ENCODE measurements at regions not wholly inside any gene's neighbourhood (a gene's known extent, or its start where the extent isn't known, plus 50 kb on each side); places are given as distances from the start of the nearest gene placed in this dataset.

DNA sequence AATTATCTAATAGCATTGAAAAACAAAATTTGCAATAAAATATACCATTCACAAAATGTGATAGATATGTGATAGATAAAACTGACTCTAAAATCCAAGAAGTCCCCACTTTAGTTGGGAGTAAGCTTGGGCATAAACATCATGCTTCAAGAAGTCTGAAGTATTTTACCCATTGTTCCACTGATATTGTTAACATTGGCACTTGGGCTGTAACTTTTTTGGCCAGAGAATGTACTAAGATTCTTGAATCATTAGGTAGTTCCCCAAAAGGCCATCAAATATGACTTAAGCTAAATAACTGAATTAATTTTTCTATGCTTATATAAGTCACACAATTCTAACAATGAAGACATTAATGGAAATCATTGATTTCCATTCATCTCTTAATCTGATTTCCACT is 413.6 kb downstream of the CDH2 start:
- DNase-seq (ENCODE audit: low read depth in 4 of 4, low spot score in 1 of 4): no peak

DNA sequence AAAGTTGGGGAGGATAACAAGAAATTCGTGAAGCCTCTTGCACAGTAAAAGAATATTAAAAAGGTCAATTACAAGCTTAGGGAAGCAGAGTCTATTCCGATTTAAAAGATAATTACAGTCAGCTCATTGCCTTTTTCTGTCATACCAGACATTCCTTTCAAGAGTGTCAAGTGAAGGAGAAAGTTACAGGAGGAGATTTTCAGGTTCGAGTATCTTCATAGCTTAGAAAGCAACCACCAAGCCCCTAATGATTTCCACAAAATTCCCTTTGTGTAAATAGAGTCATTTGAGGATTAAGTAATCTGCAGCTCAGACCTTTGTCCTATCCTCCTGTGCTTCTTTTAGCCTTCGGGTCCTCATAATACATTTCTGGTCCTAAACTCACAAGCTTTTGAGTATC is 414.9 kb downstream of the CDH2 start:
- no peak for DNase-seq (ENCODE audit: low read depth in 4 of 4, low spot score in 1 of 4)

DNA sequence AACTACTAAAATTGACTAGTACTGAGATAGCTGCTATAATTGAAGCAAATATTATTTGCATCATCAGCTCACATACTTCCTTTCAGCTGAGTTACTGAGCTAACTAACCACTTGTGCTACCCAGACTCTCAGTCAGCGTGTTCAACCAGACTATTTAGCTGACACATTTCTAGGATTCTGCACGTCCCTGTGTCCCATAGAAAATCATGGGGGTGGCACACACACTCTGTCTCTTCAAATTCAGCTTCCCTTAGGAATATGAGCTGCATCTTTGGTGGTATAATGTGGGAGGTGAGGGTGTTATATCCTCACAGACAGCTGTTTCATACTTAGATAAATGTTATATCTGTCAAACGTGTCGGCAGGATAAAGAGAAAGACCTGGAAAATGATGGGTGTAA is 424.0 kb downstream of the CDH2 start:
- no peak for DNase-seq (ENCODE audit: low read depth in 4 of 4, low spot score in 1 of 4)

DNA sequence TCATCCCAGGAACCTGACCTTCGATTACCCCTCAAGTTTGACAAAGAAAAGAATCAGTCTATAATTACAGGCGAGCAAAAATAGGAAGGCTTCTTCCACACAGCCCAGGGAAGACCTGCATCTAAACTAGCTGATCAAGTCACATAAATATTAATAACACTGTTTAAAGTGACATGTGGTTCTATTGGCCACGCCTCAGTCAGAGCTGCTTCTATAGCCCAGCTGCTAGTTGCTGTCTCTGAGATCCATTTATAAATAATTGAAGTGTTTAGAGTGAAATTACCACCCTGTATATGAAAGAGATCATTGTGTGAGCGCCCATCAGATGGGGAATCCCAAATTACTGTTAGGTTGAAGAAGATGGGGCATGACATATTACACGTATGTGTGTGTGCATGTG is 426.0 kb downstream of the CDH2 start:
- DNase-seq (ENCODE audit: low read depth in 4 of 4, low spot score in 1 of 4): no peak

DNA sequence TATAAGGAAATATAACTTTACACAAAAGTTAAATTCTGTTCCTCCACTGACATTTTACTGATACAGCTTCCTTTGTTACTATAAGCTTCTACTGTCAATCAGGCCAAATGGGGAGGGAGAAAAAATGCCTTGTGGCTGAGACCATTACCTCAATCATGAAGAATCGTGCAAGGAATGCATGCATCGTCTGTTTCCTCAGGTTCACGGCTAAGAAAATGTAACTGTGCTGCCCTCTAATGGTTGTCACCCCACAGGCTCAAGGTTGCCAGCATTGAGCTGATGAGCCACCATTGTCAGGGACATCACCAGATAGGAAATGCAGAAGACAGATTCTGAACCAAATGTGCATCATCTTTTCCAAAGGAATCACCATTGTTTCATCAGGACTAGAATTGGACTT is 426.9 kb downstream of the CDH2 start:
- no peak for DNase-seq (ENCODE audit: low read depth in 4 of 4, low spot score in 1 of 4)

DNA sequence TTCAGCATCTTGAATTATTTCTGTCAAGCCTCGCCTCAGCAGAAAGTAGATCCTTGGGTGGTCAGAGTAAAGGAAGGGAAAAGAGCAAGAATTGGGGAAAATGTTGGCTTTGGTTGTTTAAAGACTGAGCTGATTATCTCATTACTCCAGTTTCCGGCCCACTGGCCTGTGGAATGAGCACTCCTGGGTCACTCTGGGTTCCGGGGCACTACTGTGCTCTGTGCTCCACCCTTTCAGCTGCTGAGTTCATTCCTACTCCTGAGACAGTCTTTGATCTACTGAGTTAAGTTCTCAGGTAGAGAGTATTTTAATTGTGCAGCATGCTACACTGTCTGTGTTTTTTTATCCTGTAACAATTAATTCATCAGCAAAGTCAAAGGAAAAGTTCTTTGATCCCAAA is 427.7 kb downstream of the CDH2 start:
- no peak for DNase-seq (ENCODE audit: low read depth in 4 of 4, low spot score in 1 of 4)

DNA sequence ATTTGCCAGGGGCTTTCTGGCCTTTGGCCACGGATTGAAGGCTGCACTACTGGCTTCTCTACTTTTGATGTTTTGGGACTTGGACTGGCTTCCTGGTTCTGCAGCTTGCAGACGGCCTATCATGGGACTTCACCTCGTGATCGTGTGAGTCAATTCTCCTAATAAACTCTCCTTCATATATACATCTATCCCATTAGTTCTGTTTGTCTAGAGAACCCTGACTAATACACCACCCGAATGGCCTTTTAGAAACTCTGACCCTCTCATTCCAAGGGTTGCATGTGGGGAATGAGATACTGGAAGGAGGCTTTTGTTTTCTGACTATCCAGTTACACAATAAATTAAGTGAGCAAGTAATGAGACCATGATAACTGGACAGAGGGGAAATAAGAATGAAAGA is 430.7 kb downstream of the CDH2 start:
- no peak for DNase-seq (ENCODE audit: low read depth in 4 of 4, low spot score in 1 of 4)

DNA sequence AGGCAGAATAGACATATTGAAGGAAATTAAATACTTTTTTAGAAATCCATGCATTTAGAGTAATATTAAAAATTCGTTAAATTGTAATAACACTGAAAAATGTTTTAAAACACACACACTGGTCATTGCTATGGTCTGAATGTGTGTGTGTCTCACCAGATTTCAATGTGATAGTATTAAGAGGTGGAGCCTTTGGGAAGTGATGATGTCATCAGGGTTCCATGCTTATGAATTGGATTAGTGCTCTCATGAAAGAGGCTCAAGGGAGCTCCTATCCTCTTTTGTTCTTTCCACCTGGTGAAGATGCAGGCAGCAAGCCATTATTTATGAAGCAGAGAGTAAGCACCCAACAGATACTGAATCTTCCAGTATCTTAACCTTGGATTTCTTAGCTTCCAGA is 441.8 kb downstream of the CDH2 start:
- no peak for DNase-seq (ENCODE audit: low read depth in 4 of 4, low spot score in 1 of 4)

DNA sequence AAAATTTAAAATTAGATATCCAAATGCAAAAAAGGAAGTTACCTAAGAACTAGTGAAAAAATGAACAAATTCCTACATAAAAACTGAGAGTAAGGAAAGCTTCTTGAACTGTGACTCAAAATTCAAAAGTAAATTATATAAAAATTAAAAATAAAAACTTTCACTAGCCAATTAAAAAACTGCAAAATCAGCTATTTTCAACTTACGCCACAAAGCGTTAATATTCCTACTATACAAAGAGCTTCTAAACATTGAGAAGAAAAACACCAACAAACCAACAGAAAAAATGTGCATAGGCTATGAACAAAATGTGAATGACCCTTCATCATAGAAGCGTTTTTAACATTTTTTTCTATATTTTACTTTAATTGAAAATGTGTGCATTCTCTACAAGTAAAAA is 445.7 kb downstream of the CDH2 start:
- no peak for DNase-seq (ENCODE audit: low read depth in 4 of 4, low spot score in 1 of 4)

DNA sequence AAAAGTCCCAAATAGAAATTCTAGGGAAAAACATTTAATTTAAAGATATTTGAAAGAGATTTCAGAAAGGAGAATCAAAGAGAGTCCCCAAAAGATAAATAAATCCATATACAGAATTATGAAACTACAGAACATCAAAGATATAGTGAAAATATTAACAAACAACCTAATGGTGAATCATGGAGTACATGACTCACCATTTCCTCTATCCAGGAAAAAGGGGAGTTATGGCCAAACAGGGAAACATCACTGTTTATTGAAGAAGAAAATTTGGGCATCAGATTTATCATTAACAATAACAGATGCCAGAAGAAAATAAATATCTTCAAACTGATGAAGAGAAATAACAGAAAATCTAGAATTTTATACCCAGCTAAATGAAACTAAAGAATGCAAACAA is 448.3 kb downstream of the CDH2 start:
- DNase-seq (ENCODE audit: low read depth in 4 of 4, low spot score in 1 of 4): no peak

DNA sequence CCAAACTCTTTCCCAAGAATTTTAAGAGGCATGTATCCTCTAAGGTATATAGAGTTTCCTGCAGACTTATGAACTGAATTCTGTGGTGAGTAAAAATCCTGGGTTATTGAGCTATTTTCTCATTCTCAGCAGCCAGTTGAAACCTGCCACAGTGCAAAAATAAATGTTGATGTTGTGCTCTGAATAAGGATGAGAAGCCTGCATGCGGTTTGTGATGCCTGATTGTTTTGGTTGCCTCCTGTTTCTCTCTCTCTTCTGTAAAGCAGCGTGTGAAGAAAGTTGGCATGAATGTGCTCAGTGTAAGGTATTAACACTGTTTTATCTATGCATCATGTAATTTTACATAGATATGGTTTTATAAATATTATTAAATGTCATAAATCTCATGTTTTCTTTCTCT is 452.6 kb downstream of the CDH2 start:
- DNase-seq (ENCODE audit: low read depth in 4 of 4, low spot score in 1 of 4): no peak

DNA sequence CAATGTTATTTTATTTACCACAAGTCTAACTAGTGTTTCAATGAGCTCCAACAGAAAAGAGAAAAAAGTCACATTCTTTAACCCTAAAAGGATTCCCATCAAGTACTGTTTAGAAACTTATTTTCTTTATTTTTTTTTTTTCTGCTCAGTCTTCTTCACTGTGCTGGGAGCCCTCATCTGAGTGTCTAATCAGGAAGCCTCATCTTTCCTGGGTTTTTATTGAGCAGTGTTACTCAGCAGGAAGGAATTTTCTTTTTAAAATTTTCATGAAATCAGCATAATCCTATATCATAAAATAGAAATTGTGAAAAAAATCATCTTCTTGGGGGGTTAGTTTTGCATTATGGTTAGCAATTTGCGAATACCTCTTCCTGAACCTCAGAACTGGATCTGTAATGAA is 453.8 kb downstream of the CDH2 start:
- DNase-seq (ENCODE audit: low read depth in 4 of 4, low spot score in 1 of 4): no peak

DNA sequence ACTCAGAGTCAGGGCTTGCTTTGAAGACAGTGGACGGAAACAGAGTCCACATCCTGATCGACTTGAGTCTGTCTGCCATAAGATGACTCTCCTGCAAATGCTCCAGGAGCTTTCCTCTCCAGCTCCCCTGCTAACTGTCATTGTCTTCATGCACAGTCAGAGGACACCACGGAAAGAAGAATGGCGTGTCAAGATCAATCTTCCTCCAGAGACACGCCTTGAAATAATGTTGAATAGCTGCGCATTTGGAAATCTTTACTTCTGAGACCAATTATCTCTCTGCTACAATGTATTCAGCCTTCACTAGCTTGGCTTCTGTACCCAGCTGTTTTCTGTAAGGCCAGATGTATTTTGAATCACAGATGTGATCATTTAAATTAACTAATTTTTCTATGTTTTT is 457.2 kb downstream of the CDH2 start:
- DNase-seq (ENCODE audit: low read depth in 4 of 4, low spot score in 1 of 4): no peak

DNA sequence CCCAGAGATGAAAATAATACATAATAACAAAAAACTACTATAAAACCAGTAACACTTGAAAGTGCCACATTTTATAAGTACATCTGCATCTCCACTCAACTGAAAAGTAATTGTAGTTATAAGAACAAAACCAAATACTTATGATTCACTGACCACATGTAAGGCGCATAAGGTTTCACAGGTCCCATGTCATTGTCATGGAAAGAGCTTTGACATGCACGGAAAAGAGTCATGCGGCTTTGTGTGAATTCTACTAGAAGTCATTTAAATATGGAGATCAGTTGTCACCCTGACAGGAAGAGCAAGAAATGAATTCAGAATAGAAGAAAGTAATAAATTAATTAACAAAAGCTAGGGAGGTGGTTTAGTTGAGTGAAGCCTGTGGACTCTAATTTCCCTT is 459.1 kb downstream of the CDH2 start:
- no peak for DNase-seq (ENCODE audit: low read depth in 4 of 4, low spot score in 1 of 4)

DNA sequence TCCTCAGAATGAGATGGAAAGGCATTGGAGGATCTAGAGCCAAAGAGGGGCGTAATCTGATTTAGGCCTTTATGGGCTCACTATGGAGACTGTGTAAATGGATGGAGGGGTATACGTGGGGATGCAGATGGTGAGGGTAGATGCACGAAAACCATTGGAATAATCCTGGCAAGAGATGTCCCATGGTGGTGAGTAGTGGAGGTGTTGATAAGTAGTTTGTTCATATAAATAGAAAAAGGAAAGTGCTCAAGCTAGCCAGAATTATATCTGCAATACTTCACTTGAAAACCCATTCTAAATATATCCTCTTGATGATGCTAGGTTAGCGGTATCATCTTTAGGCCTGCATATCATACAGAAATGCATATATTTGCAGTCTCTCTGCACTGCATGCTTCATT is 459.7 kb downstream of the CDH2 start:
- no peak for DNase-seq (ENCODE audit: low read depth in 4 of 4, low spot score in 1 of 4)

DNA sequence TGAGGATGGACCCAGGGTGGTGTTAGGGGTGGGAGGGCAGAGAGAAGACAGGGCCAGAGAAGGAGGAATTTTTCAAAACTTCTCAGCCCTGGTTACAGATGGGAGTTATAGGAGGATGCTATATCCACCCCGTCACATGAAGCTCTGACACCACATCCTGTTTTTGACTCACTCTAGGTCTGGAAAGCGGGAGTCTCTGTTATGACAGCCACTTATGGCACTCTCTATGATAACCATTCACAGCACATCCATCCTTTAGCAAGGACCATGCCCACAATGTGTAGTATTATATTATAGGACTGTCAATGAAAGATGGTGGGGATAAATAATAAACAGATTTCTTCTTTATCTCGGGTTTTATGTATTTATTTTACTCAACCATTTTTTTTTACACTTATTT is 461.2 kb downstream of the CDH2 start:
- DNase-seq (ENCODE audit: low read depth in 4 of 4, low spot score in 1 of 4): no peak

DNA sequence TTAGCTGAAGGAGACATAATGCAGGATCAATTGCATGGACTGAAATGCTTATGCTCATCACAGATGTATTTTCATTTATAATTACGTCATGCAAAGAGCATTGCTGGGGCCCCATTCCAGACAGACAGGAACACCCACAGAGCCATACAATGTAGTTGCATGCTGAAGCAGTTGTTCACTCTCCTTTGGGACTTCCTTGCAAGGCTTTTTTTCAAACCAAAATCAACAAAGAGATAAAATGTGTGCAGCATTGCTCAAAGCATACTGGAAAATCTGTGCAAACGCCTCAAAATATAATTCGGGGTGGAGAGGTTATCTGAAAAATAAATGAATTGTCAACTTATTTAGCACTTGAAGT is 463.2 kb downstream of the CDH2 start:
- no peak for DNase-seq (ENCODE audit: low read depth in 4 of 4, low spot score in 1 of 4)

DNA sequence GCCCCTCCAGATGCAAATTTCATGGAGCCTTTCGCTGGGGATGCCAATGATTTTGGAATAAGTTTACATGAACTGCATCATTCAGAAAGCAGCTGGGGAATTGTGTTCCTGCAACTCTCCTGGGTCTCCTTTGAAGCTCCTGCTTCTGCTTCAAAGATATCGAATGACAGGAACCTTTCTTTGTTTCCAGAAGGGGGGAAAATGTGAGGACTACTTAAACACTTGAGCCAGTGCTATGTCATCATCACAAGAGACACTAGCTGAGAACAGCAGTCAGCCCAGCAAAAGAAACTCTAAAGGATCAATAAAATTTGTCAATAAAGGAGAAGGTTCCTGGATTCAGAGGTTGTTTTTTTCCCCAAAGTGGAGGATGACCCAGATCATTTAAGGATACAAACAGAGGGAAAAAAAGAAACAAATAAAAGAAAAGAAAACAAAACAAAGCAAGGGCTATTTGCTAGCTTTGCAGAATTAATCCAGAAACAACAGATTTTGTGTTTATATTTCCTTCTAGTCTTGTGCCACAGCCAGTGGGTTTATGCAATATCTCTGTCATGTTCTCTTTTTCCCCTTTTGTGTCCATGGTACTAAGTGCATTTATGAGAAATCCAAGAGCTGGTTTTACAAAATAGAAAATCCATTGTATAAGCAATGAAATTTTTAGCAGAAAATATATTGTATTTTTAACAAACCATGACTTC is 463.7 kb downstream of the CDH2 start:
- no peak for DNase-seq (ENCODE audit: low read depth in 4 of 4, low spot score in 1 of 4)

DNA sequence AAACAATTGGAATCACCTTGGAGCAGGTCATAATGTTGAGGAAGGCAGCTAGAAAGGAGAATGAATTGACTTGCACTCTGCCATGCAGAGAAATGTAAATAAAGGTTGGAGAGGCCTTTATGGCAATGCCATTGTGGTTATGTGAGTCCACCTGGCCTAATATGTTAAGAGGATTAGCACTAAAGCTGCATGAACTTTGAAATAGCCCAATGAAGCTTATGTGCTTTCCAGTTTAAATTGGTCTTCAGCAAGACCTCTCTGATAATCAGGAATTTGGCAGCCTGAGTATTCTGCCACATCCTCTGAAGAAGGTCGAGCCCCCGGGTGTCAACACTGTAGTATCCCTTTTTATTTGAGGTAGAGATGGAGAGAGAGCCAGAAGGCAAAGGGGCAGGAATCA is 464.9 kb downstream of the CDH2 start:
- DNase-seq (ENCODE audit: low read depth in 4 of 4, low spot score in 1 of 4): no peak

DNA sequence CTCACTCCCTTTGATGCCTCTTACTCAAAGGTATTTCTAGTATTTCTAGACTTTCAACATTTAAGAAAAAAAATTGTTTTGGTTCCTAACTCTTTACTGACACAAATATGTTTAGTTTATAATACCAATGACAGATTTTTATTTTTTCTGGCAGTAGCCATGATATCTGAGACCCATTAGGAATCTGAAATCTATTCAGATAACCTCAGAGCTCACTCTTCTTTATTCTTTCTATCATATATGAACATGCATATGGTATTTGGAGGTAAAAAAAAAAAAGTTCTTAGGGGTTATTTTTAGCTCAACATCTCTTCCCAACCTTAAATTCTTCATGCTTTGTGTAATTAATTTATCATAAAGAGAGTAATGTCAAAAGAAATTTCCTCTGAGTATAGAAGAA is 465.5 kb downstream of the CDH2 start:
- DNase-seq (ENCODE audit: low read depth in 4 of 4, low spot score in 1 of 4): no peak

DNA sequence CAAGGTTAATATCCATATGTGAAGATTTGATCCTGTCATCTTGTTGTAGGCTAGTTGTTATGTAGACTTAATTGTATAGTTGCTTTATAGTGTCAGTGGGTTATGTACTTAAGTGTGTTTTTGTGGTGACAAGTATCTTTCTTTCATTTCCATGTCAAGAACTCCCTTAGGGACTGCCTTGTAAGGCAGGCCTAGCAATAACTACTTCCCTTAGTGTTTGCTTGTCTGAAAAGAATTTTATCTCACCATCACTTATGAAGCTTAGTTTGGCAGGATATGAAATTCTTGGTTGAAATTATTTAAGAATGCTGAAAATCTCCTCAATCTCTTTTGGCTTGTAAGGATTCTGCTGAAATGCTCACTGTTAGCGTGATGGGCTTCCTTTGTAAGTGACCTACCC is 467.6 kb downstream of the CDH2 start:
- no peak for DNase-seq (ENCODE audit: low read depth in 4 of 4, low spot score in 1 of 4)

DNA sequence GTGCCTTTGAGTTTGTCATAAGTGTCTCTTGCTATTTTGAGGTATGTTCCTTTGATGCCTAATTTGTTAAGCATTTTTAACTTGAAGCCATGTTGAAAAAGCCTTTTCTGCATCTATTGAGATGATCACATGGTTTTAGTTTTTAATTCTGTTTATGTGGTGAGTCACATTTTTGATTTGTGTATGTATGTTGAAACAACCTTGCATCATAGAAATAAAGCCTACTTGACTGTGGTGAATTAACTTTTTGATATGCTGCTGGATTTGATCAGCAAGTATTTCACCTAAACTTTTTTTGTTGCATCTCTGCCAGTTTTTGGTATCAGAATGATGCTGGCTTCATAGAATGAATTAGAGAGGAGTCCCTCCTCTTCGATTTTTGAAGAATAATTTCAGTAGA is 469.7 kb downstream of the CDH2 start:
- no peak for DNase-seq (ENCODE audit: low read depth in 4 of 4, low spot score in 1 of 4)

DNA sequence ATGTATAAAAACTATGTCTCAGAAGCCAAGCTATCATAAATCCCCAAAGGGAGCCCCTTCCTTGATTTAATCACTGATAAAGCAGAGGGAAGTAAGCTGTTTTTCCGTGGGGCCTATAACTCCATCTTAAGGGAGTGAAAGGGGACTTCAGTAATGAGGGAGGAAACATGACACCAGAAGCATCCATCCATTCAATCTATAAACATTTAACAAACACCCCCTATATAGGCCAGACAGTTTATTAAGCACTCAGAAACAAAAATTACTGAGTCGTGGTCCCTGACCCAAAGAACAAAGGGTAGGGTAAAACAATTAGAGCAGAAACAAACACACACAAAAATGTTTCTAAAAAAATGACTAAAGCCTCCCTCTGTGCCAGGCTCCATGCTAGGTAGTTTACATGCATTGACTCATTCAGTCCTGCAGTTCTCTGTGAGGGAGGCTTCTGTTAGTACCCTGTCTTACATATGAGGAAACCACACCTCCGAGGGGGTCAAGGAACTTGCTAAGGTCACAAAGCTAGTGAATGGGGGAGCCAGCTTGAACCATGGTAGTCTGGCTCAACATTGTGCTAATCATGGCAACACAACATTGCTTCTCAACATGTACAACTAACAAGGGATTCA is 472.1 kb downstream of the CDH2 start:
- DNase-seq (ENCODE audit: low read depth in 4 of 4, low spot score in 1 of 4): no peak

DNA sequence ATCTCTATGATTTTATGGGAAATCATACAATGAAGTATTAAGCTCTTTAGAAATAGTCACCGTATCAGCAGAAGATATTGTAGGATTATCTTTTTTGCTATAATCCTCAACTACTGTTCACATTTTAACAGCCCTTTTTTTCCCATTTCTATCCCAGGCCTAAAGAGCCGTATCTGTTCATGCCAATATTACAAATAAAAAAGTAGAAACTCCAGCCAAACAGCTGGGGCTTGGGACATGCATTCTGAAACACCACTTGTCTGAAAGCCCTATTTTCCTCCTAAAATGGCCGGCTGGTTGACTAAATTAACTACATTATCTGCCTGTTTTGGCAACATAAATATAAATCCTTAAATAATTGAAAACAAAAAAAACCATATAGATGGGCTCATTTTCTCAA is 477.8 kb downstream of the CDH2 start:
- no peak for DNase-seq (ENCODE audit: low read depth in 4 of 4, low spot score in 1 of 4)

All from stimulated activated CD4-positive, alpha-beta T cell treated with anti-CD3 and anti-CD28 coated beads, Interleukin-1b, Interleukin-23, amount 100 ng/mL, for 24 hours (primary cell).